NCI-H146 treated with DMSO at 0.1 percent for 48 hours (cell line): ENCODE measurements at regions not wholly inside any gene's neighbourhood (a gene's known extent, or its start where the extent isn't known, plus 50 kb on each side); places are given as distances from the start of the nearest gene placed in this dataset.
"Not testable (repeated sequence)": the region's sequence is repeated elsewhere in the genome, so short reads cannot be mapped to it uniquely, and the experiment has no call there.

ENCODE experiments used
- DNase-seq: peaks from one replicate; lab custom pipeline; 2025; ENCODE audit not compliant: unreplicated experiment; lab: John Stamatoyannopoulos, UW

DNA sequence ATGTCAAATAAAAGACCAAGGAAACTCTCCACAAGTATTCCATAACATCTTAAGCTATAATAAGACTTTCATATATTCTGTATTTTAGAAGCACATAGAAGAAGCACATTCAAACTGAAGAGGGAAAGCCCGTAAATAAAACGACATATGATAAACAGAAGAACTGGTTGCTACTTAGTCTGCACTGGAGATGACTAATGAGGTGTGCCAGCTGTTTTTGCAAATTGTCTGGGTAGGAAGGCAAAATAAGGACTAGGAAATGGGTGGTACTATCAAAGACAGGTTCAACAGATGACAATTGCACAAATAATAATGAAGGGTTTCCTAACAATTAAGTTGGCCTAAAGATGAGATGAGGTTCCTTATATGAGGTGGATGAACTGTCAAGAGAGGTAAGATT is 593.2 kb upstream of the CCDC179 start:
- no peak for DNase-seq

DNA sequence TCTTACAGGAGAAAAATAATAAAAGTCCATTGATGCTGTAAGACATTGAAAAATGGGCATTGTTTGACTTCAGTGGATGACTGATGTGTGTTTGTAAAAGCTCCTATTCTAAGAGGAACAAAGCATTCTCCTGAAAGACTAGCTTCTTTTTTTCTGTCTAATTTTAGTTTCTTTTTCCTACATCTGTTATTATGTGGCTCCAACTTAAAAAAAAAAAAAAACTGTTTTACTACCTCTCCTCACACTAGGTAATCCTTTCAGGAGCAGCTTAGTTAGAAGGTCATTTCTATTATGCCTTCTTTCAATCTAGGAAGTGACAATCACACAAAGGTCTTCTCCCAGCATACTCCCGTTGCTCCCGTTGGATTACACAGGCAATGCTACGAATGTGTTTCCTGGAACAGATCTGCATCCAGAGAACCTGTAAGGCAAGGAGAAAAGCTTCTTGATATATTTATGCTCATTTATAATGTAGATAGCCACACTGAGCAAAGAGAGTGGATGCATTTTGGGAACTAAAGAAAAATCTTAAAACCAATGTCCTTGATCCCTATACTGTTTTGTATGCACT is 595.1 kb upstream of the CCDC179 start:
- DNase-seq, result no peak

DNA sequence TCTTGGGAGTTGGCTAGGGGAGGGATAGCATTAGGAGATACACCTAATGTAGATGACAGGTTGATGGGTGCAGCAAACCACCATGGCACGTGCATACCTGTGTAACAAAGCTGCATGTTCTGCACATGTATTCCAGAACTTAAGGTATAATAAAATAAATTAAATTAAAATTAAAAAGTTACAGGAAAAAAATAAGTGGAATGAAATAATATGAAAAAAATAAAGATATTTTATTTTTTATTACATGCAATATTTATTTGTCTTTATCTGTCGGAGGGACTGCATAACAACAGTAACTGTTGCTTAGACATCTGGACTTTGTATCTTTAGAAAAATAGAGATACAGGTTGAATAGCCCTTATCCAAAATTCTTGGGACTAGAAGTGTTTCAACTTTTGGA is 597.4 kb upstream of the CCDC179 start:
- DNase-seq, result no peak

DNA sequence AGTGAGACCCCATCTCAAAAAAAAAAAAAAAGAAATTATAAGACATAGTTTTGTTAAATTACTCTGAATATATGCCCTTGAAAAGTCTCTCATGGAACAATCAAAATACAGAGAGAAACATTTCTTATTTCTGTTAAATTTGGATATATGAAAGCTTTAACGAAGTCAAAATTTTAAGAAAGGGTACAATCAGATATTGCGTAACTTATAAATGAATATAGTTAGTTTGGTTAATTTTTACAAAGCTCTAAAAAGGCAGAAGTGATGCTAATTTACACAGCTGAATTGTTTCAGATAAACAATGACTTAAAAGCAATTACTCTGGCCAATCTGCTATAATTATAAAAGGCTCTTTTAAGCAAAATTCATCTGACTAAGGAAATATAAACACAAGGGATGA is 611.6 kb upstream of the CCDC179 start:
- DNase-seq, result no peak

- DNase-seq, result no peak
Measured at GRCh38 chr11:23473782-23474181, 613.5 kb upstream of the CCDC179 start.

DNA sequence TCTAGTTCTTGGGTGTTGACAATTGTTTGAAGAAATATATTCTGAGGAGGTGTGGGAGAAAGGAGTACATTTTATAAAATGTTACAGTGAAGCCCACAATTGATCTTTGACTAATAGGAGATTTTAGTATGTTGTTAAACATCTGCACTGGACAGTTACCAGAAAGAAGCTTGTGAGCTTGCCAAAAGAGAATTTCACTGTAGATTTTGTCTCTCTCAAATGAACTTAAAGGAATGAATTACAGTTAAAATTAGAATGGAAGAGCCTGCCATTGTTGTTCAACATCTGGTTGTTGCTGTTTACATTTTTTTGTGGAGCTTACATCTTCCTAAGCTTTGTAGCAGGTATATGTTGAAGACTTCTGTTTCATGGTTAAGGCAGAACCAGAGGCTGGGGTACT is 620.5 kb upstream of the CCDC179 start:
- no peak for DNase-seq

GRCh38 chr11:23484146-23484545 is 623.9 kb upstream of the CCDC179 start:
- DNase-seq, result not testable (repeated sequence)

- DNase-seq, result not testable (repeated sequence)
Measured at GRCh38 chr11:23484618-23485017, 624.3 kb upstream of the CCDC179 start.

DNA sequence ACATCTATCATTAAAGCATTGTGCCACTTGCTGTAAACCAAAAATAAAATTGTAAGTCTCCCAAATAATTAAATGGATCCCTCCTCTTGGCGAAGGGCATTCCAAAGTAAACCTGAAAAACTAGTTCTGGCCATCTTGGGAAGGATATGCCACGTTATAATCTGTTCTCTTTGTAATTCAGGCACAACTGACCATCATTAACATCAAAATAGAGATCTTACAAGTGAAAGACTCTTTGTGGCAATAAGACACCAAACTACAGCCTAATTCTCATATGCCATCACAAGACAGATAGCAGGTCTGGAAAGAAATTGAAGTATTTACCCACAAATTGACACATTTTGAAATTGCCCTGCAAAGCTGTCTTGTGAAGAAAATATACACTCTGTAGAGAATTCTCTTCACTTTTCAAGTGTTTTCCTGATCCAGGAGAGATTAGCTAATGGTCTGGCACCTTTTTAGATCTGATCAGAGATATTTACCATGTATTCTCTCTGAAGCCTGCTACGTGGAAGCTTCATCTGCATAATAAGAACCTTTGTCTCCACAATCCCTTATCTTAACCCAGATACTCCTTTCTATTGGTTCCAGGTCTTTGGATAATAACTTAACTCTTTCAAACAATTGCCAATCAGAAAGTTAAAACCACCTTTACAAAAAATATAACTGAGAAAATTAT is 630.4 kb upstream of the CCDC179 start:
- no peak for DNase-seq

DNA sequence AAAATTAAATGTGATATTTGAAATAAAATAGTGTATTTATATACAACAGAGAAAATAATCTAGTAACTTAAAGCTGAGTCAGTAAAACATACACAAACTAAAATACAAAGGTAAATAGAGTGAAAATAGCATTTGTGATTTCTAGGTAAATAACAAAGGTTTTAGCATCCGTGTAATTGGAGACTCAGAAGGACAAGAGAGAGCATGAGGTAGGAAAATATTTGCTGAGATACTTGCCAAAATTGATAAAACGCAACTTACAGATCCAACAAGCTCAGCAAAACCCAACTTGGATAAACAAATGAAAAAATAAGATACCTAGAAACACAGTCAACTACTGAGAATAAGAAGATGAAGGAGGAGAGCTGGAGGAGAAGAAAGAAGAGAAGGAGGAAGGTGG is 634.7 kb upstream of the CCDC179 start:
- DNase-seq, result no peak

- DNase-seq, result no peak
Measured at GRCh38 chr11:23496340-23496739, 636.1 kb upstream of the CCDC179 start.

GRCh38 chr11:23497040-23497439 is 636.8 kb upstream of the CCDC179 start:
- no peak for DNase-seq

DNA sequence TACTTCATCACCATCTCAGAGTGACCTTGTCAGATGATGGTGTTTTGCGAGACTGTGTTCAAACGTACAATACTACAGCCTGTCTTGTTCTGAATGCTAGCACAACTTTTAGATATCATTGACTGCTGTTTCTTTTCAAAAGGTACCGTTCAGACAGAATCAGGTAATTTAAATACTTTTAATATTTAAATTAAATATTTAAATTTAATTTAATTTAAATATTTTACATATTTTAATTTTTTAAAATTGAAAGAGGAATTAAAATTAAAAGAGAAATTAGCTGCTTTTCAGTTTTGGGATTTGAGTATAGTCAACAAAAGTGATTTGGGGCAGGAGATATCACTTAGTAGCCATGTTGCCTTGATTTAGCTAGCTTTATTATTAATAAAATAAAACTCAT is 642.1 kb upstream of the CCDC179 start:
- no peak for DNase-seq

DNA sequence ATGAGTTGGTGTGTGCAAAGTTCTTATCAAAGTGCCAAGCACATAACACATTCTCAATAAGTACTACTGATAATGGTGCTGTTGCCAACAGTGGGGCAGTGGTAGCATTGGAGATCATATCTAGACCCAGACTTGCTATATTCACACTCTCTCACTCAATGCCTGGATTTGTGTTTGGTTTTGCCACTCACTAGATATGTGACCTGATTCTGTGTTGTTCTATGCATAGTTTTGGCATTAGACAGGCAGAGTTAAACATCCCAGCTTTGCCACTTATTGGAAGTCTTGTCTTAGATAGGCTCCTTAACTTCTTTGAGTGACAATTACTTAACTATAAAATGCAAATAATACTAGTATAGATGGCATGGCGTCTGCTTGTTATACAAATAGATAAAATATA is 642.6 kb upstream of the CCDC179 start:
- DNase-seq, result no peak

DNA sequence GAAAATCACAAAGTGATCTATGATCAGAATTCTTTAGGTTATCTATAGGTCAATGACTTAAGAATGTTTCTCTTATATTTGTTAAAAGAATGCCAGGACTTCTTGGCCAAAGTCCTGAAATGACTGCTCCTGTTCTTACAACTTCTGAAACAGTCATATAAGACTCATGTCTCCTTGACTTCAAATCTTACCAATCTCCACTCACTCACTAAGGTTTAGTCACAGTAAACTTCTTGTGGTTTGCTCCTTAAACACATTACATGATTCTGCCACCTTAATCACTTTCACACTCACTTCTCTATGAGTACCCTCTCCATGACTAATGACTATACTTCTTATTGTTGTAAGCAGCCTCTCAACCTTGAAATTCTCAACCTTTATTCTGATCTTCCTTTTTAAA is 648.7 kb upstream of the CCDC179 start:
- no peak for DNase-seq

- DNase-seq, result no peak
Measured at GRCh38 chr11:23509821-23510220, 649.5 kb upstream of the CCDC179 start.

- no peak for DNase-seq
Measured at GRCh38 chr11:23519194-23519593, 658.9 kb upstream of the CCDC179 start.

- DNase-seq, result no peak
Measured at GRCh38 chr11:23520226-23520960, 660.1 kb upstream of the CCDC179 start.

- DNase-seq, result no peak
Measured at GRCh38 chr11:23536907-23537306, 676.6 kb upstream of the CCDC179 start.

GRCh38 chr11:23539556-23539955 is 679.3 kb upstream of the CCDC179 start:
- no peak for DNase-seq

DNA sequence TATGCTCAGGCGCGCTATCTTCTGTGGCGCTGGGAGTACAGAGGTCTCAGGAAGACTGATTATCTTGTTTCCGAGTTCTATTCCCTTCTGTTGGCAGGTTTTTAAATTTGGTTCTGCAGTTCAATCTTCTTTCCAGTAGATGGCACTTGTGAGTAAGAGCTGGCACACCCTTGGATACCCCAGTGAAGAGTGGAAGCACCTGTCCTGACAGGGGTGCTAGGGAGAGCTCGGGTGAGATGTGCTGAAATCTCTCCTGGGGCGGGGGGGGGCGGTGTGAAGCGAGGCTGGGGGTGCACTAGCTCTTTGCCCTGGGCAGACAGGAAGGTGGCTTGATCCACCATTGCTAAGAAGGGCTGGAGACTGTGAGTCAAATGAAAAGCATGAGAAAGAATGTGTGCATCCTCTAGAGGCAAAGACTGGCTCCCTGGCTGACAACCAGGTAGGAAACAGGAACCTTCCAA is 679.9 kb upstream of the CCDC179 start:
- peak; percentile 11 for DNase-seq

- DNase-seq, result no peak
Measured at GRCh38 chr11:23542189-23542588, 681.9 kb upstream of the CCDC179 start.
